ENCODE measurements at regions not wholly inside any gene's neighbourhood (a gene's known extent, or its start where the extent isn't known, plus 50 kb on each side); places are given as distances from the start of the nearest gene placed in this dataset.
"Not testable (repeated sequence)": the region's sequence is repeated elsewhere in the genome, so short reads cannot be mapped to it uniquely, and the experiment has no call there.

DNA sequence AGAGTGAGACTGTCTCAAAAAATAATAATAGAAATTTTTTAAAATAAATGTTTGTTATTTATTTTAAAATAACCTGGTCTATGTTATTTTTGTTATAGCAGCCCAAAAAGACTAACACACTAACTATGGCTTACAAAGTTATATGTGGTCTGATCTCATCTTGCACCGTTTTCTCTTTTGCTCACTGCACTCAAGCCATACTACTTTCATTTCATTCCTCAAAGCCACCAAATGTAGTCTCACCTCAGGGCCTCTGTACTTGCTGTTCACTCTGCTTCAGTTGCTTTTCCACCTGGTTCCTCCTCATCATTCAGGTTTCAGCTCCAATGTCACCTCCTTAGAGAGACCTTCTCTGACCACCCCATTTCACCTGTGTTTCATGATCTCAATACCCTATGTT is 55.2 kb upstream of the MDM1 start:
- Mint-ChIP-seq H3K4me3 (ENCODE audit: low read depth) (no peak overlapping the region), H3K36me3 (ENCODE audit: low read depth) (peaks cover 17% of the 10 kb centered on the region), H3K9me3 (peaks cover 18% of the 10 kb centered on the region), H3K4me1 (ENCODE audit: low read depth) (peaks cover 21% of the 10 kb centered on the region), H3K27me3 (ENCODE audit: low read depth) (peaks cover 2% of the 10 kb centered on the region), H3K27ac (no peak overlapping the region)
- intact Hi-C loops (cut with micrococcal nuclease) = no loop called here
- DNase-seq (ENCODE audit: low spot score) = no peak

- peaks cover 9% of the 10 kb centered on the region for H3K36me3 Mint-ChIP-seq (ENCODE audit: low read depth)
- no peak for DNase-seq (ENCODE audit: low spot score)
- no peak overlapping the region for H3K27ac Mint-ChIP-seq
- H3K9me3 Mint-ChIP-seq = peaks cover 10% of the 10 kb centered on the region
- peaks cover 21% of the 10 kb centered on the region for H3K4me1 Mint-ChIP-seq (ENCODE audit: low read depth)
- no peak overlapping the region for H3K4me3 Mint-ChIP-seq (ENCODE audit: low read depth)
- H3K27me3 Mint-ChIP-seq (ENCODE audit: low read depth) = peaks cover 2% of the 10 kb centered on the region
- intact Hi-C loops (cut with micrococcal nuclease) = no loop called here
Measured at GRCh38 chr12:68389305-68389704, 57.1 kb upstream of the MDM1 start.

DNA sequence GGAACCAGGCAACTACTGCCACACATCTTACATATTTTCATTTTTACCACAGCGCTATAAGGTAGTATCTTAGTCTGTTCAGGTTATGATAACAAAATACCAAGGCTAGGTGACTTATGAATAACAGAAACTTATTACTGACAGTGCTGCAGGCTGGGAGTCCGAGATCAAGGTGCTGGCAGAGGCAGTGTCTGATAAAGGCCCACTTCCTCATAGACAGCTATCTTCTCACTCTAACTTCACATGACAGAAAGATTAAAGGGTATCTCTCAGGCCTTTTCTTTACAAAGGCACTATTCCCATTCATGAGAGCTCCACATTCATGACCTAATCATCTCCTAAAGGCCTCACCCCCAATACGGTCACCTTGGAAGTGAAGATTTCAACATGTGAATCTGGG is 59.8 kb upstream of the MDM1 start:
- H3K27ac Mint-ChIP-seq = no peak overlapping the region
- no peak for DNase-seq (ENCODE audit: low spot score)
- intact Hi-C loops (cut with micrococcal nuclease) = no loop called here
- H3K4me1 Mint-ChIP-seq (ENCODE audit: low read depth) = peaks cover 10% of the 10 kb centered on the region
- H3K27me3 Mint-ChIP-seq (ENCODE audit: low read depth) = no peaks in the 10 kb centered on the region
- H3K36me3 Mint-ChIP-seq (ENCODE audit: low read depth) = peaks cover 7% of the 10 kb centered on the region
- H3K9me3 Mint-ChIP-seq = peaks cover 10% of the 10 kb centered on the region
- H3K4me3 Mint-ChIP-seq (ENCODE audit: low read depth) = no peak overlapping the region

DNA sequence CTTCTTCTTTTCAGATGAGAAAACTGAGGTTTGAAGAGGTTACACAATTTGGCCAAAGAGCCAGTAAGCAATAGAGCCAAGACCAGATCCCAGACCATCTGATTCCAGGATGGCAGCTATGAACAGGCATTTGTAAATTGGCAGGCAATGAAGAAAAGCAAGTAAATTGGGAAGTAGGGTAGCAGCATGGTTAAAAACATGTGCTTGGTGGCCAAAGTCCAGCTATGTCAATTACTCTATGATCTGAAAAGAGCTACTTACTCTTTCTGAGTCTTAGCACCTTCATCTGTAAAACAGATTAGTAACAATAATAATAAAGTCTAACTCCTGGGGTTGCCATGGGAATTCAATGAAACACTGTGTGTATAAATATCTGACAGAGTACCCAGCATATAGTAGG is 60.2 kb upstream of the MDM1 start:
- H3K27me3 Mint-ChIP-seq (ENCODE audit: low read depth) = no peaks in the 10 kb centered on the region
- H3K36me3 Mint-ChIP-seq (ENCODE audit: low read depth) = peaks cover 7% of the 10 kb centered on the region
- H3K9me3 Mint-ChIP-seq = peaks cover 10% of the 10 kb centered on the region
- H3K27ac Mint-ChIP-seq = no peak overlapping the region
- DNase-seq (ENCODE audit: low spot score) = no peak
- no peak overlapping the region for H3K4me3 Mint-ChIP-seq (ENCODE audit: low read depth)
- intact Hi-C loops (cut with micrococcal nuclease) = no loop called here
- peaks cover 9% of the 10 kb centered on the region for H3K4me1 Mint-ChIP-seq (ENCODE audit: low read depth)

DNA sequence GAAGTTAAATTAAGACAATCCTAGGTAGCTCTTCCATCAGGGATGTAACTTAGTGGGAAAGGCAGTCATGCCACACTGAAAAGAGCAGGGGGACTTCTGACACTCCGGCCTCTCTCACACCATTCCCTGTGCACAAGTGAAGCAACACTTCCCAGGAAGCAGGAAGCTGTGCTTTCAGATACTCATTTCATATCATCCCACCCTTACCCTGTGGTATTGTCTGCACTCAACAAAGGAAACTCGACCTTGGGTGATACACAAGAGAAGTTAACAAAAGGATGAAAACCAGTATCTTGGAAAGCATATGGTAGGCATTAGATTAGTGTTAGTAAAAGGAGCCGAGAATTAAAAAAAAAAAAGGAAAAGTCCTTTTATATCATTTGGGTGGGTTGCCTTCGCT is 61.3 kb upstream of the MDM1 start:
- Mint-ChIP-seq H3K4me1 (ENCODE audit: low read depth) (peaks cover 6% of the 10 kb centered on the region), H3K4me3 (ENCODE audit: low read depth) (no peak overlapping the region), H3K9me3 (peaks cover 10% of the 10 kb centered on the region), H3K27me3 (ENCODE audit: low read depth) (no peaks in the 10 kb centered on the region), H3K36me3 (ENCODE audit: low read depth) (peaks cover 7% of the 10 kb centered on the region), H3K27ac (no peak overlapping the region)
- intact Hi-C loops (cut with micrococcal nuclease) = no loop called here
- DNase-seq (ENCODE audit: low spot score) = no peak

- no peaks in the 10 kb centered on the region for H3K36me3 Mint-ChIP-seq (ENCODE audit: low read depth)
- H3K9me3 Mint-ChIP-seq = no peaks in the 10 kb centered on the region
- peaks cover 6% of the 10 kb centered on the region for H3K4me1 Mint-ChIP-seq (ENCODE audit: low read depth)
- no peak overlapping the region for H3K27ac Mint-ChIP-seq
- DNase-seq (ENCODE audit: low spot score) = no peak
- intact Hi-C loops (cut with micrococcal nuclease) = no loop called here
- no peaks in the 10 kb centered on the region for H3K27me3 Mint-ChIP-seq (ENCODE audit: low read depth)
- H3K4me3 Mint-ChIP-seq (ENCODE audit: low read depth) = no peak overlapping the region
Measured at GRCh38 chr12:68397566-68398158, 65.5 kb upstream of the MDM1 start.

DNA sequence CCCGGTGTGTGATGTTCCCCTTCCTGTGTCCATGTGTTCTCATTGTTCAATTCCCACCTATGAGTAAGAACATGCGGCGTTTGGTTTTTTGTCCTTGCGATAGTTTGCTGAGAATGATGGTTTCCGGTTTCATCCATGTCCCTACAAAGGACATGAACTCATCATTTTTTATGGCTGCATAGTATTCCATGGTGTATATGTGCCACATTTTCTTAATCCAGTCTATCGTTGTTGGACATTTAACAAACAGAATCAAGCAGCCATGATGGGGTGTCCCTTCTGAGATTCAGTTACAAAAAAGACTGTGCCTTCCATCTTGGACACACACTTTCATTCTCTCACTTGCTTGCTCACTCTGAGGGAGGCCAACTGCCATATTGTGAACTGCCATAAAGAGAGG is 66.5 kb upstream of the MDM1 start:
- H3K27me3 Mint-ChIP-seq (ENCODE audit: low read depth); intact Hi-C loops (cut with micrococcal nuclease); H3K27ac Mint-ChIP-seq; H3K9me3 Mint-ChIP-seq; DNase-seq (ENCODE audit: low spot score); H3K4me3 Mint-ChIP-seq (ENCODE audit: low read depth); H3K4me1 Mint-ChIP-seq (ENCODE audit: low read depth); H3K36me3 Mint-ChIP-seq (ENCODE audit: low read depth): not testable (repeated sequence)

- Mint-ChIP-seq H3K27me3 (ENCODE audit: low read depth) (peaks cover 3% of the 10 kb centered on the region), H3K4me3 (ENCODE audit: low read depth) (no peak overlapping the region), H3K9me3 (no peaks in the 10 kb centered on the region), H3K4me1 (ENCODE audit: low read depth) (peaks cover 8% of the 10 kb centered on the region), H3K36me3 (ENCODE audit: low read depth) (no peaks in the 10 kb centered on the region), H3K27ac (no peak overlapping the region)
- intact Hi-C loops (cut with micrococcal nuclease) = no loop called here
- no peak for DNase-seq (ENCODE audit: low spot score)
Measured at GRCh38 chr12:68400226-68400829, 68.2 kb upstream of the MDM1 start.

- Mint-ChIP-seq H3K27me3 (ENCODE audit: low read depth) (peaks cover 16% of the 10 kb centered on the region), H3K4me3 (ENCODE audit: low read depth) (no peak overlapping the region), H3K4me1 (ENCODE audit: low read depth) (peaks cover 17% of the 10 kb centered on the region), H3K9me3 (no peaks in the 10 kb centered on the region), H3K36me3 (ENCODE audit: low read depth) (no peaks in the 10 kb centered on the region), H3K27ac (no peak overlapping the region)
- no peak for DNase-seq (ENCODE audit: low spot score)
- intact Hi-C loops (cut with micrococcal nuclease) = no loop called here
Measured at GRCh38 chr12:68402422-68402821, 70.3 kb upstream of the MDM1 start.

DNA sequence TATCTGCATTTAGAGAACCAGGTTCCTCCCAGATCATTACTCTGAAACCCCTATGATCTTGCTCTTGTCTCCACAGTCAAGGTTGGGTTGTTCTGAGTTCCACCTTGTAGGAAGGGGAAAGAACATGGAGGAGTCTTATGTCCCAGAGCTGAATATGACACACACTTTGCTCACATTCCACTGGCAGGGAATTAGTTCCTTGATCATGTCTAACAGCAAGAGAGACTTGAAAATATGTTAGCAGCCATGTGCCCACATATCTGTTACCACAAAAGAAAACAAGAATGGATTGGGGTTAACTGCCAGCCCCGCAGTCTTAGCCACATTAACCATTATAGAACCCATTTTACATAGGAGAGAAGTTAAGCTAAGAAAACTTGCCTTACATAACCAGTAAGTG is 71.1 kb upstream of the MDM1 start:
- intact Hi-C loops (cut with micrococcal nuclease) = no loop called here
- DNase-seq (ENCODE audit: low spot score) = no peak
- Mint-ChIP-seq H3K27me3 (ENCODE audit: low read depth) (peaks cover 16% of the 10 kb centered on the region), H3K4me1 (ENCODE audit: low read depth) (peaks cover 17% of the 10 kb centered on the region), H3K27ac (no peak overlapping the region), H3K4me3 (ENCODE audit: low read depth) (no peak overlapping the region), H3K9me3 (no peaks in the 10 kb centered on the region), H3K36me3 (ENCODE audit: low read depth) (no peaks in the 10 kb centered on the region)

- H3K4me3 Mint-ChIP-seq (ENCODE audit: low read depth) = no peak overlapping the region
- H3K9me3 Mint-ChIP-seq = no peaks in the 10 kb centered on the region
- no peak overlapping the region for H3K27ac Mint-ChIP-seq
- intact Hi-C loops (cut with micrococcal nuclease) = no loop called here
- DNase-seq (ENCODE audit: low spot score) = no peak
- peaks cover 16% of the 10 kb centered on the region for H3K27me3 Mint-ChIP-seq (ENCODE audit: low read depth)
- no peaks in the 10 kb centered on the region for H3K36me3 Mint-ChIP-seq (ENCODE audit: low read depth)
- peaks cover 17% of the 10 kb centered on the region for H3K4me1 Mint-ChIP-seq (ENCODE audit: low read depth)
Measured at GRCh38 chr12:68403711-68404110, 71.5 kb upstream of the MDM1 start.

- Mint-ChIP-seq H3K36me3 (ENCODE audit: low read depth) (no peaks in the 10 kb centered on the region), H3K27ac (no peak overlapping the region), H3K4me1 (ENCODE audit: low read depth) (peaks cover 17% of the 10 kb centered on the region), H3K9me3 (no peaks in the 10 kb centered on the region), H3K27me3 (ENCODE audit: low read depth) (peaks cover 17% of the 10 kb centered on the region), H3K4me3 (ENCODE audit: low read depth) (no peak overlapping the region)
- intact Hi-C loops (cut with micrococcal nuclease) = no loop called here
- no peak for DNase-seq (ENCODE audit: low spot score)
Measured at GRCh38 chr12:68405343-68405781, 73.2 kb upstream of the MDM1 start.

DNA sequence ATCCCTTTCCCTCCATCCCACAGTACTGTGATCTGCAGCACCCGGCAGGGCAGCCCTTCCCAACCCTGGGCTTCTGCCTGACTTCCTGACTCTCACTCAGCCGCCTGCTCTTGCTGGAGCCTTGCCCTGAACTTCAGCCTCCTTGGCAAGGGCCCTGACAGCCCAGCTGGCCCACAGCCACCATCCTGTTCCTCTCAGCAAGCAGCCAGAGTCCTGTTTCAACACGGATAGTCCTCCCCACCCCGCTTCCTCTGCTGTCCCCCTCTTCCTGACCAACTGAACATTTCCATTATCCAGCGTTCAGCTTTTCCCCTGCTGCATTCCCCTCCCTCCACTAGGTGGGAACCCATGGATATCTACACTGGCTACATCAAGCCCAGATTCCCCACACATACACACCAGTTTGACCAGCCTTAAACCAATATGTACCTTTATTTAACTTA is 74.0 kb upstream of the MDM1 start:
- intact Hi-C loops (cut with micrococcal nuclease) = no loop called here
- H3K9me3 Mint-ChIP-seq = no peaks in the 10 kb centered on the region
- H3K27ac Mint-ChIP-seq = no peak overlapping the region

More for the DNA sequence above, 74.0 kb upstream of the MDM1 start:
- peaks cover 17% of the 10 kb centered on the region for H3K4me1 Mint-ChIP-seq (ENCODE audit: low read depth)
- DNase-seq (ENCODE audit: low spot score) = no peak
- no peak overlapping the region for H3K4me3 Mint-ChIP-seq (ENCODE audit: low read depth)
- peaks cover 18% of the 10 kb centered on the region for H3K27me3 Mint-ChIP-seq (ENCODE audit: low read depth)
- no peaks in the 10 kb centered on the region for H3K36me3 Mint-ChIP-seq (ENCODE audit: low read depth)
